ENCODE measurements at regions not wholly inside any gene's neighbourhood (a gene's known extent, or its start where the extent isn't known, plus 50 kb on each side); places are given as distances from the start of the nearest gene placed in this dataset.
"Not testable (repeated sequence)": the region's sequence is repeated elsewhere in the genome, so short reads cannot be mapped to it uniquely, and the experiment has no call there.

DNA sequence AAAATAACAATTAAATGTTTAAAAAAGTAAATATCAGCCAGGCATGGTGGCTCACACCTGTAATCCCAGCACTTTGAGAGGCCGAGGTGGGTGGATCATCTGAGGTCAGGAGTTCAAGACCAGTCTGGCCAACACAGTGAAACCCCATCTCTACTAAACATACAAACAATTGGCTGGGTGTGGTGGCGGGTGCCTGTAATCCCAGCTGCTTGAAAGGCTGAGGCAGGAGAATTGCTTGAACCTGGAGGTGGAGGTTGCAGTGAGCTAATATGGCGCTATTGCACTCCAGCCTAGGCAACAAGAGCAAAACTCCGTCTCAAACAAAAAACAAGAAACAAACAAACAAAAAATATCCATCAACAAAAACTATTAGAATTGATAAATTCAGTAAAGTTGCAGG is 77.5 kb downstream of the SNX5 start:
- DNase-seq, result not testable (repeated sequence)

GRCh38 chr20:17890330-17890729 is 78.3 kb downstream of the SNX5 start:
- no peak for DNase-seq

GRCh38 chr20:17889226-17889625 is 79.4 kb downstream of the SNX5 start:
- DNase-seq, result no peak

- no peak for DNase-seq
Measured at GRCh38 chr20:17888044-17888443, 80.5 kb downstream of the SNX5 start.

DNA sequence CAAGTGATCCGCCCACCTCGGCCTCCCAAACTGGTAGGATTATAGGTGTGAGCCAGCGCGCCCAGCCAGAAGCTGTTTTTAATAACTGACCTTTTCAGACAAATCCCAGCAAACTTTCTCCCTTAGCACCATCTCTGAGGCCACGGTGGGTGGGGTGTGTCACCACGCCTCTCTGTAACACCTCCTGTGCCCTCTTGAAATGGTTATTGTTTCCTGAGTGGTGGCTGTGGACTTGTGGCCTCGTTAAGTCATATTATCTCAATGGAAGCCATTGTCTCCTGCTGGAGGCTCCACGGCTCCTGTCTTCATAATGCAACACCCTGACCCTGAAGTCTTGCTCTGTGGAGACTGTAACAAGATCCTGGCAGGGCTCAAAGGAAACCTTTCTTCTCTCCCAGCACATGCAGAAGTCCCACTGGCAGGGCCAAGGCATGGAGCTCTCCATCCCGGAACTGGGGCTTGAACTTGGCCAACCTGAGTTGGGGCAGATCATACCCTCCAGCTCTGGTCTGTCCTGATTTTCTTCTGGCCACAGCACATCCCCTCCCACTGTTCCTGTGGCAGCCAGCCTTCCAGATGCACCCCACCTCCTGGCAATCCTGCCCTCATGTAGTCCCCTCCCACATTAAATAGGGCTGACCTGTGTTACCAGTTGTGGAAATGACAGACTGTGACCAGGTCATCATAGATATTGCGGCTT is 81.1 kb downstream of the SNX5 start:
- DNase-seq, result no peak

GRCh38 chr20:17885544-17885943 is 83.0 kb downstream of the SNX5 start:
- no peak for DNase-seq

DNA sequence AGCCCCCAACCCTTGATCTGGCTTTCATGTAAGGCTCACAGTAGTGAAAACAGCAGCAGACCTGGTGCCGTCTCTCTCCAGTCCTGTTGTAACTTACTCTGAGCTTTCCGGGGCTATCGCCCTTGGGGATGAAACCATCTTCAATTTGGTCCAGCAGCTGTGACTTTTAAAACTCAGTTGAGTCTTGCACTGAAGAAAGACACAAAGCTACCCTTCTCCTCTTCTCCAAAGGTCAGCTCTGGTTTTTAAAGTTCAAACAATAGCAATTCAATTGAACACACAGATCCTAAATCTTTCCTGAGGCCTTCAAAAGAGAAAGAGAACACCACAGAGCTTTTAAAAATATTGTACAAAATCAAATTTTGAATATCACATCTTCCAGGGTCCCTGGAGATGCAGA is 83.5 kb downstream of the SNX5 start:
- DNase-seq, result no peak

GRCh38 chr20:17884307-17885003 is 84.1 kb downstream of the SNX5 start:
- DNase-seq, result no peak

DNA sequence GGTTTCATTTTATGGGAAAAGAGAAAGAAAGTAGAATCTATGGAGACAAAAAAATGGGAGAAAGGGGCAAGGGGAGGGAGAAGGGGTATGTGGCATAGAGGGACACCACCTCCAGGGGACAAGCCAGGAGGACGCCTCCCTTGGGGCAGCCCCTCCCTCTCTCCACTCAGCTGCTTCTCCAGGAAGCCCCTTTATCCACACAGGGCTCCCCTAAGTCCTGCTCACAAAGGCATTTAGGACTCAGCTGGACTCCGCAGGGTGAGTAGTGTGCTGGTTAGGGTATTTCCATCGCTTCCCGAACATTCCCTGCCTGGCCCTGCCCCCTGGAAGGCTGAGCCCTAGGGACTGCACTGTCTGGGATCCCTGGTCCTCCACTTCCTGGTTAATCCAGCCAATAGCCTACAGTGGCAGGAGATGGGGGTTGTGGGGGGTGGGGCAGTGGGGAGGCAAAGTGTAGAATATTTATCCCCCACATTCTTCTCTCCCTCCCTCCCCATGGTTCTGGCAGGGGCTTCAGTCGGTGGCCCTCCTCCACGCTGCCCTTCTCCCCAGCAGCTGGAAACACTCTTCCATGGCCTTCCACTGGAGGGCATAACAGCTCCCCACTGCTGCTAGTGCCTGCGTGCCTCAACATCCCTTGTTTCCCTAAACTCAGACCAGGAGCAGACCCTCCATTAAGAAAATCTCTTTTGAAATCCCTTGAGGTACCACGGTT is 84.8 kb downstream of the SNX5 start:
- no peak for DNase-seq

- DNase-seq, result no peak
Measured at GRCh38 chr20:17882834-17883591, 85.6 kb downstream of the SNX5 start.

GRCh38 chr20:17882065-17882833 is 86.3 kb downstream of the SNX5 start:
- no peak for DNase-seq

GRCh38 chr20:17881741-17882064 is 86.9 kb downstream of the SNX5 start:
- no peak for DNase-seq

DNA sequence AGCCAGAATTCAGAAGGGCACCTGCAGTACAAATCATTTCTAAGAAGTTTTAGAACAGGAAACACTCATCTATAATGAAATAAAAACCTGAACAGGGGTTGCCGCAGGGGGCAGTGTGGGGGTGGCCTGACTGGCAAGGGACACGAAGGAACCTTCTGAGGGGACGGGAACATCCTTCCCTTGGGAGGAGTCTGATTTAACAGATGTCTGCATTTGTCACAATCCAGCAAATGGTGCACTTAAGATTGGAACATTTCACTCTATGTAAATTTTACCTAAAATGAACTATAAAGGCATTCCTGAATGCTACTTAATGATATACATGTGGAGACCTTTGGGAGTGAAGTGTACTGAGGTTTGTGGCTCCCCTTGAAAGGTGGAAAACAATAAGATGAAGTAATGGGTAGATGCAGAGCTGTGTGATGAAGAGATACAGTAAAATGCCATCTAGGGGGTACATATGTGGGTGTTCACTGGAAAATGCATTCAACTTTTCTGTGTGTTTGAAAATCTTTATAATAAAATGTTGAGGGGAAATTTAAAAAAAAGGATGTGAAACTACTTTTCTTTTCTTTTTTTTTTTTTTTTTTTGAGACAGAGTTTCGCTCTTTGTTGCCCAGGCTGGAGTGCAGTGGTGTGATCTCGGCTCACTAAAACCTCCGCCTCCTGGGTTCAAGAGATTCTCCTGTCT is 89.5 kb downstream of the SNX5 start:
- DNase-seq, result no peak

DNA sequence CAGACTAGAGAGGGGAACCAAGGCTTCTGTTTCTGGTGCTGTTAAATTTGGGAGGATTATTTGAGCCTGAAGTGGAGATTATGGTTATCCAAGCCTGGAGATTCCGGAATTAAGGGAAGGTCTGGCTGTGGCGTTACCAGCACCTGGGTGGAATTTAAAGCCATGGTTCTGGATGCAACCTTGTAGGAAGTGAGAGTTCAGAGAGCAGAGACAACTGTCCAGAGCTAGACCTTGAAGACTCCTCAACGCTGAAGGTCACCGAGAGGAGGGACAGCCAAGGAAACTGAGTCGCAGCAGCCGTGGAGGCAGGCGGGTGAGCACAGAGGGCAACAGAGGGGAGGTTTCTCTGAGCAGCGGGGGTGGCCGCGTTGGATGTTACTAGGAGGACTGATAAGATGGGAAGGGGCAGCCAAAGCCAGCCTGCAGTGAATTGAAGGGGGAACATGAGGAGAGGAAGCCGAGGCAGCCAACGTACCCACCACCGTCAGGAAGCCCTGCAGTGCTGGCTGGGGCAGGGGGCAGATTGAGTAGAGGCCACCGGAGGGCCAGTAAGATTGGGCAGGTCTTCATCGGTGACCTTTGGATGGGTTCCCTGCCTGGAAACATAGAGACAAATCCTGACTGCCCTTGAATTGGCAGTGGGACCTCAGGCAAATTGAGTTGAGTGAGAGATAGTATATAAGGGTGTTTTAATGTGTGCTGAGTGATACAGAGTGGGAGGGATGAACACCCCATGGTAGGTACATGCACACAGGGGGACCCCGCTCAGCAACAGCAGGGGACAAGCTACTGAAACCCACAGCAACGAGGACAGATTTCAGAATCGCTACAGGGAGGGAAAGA is 90.3 kb downstream of the SNX5 start:
- no peak for DNase-seq

- DNase-seq, result no peak
Measured at GRCh38 chr20:17875981-17876385, 92.6 kb downstream of the SNX5 start.

DNA sequence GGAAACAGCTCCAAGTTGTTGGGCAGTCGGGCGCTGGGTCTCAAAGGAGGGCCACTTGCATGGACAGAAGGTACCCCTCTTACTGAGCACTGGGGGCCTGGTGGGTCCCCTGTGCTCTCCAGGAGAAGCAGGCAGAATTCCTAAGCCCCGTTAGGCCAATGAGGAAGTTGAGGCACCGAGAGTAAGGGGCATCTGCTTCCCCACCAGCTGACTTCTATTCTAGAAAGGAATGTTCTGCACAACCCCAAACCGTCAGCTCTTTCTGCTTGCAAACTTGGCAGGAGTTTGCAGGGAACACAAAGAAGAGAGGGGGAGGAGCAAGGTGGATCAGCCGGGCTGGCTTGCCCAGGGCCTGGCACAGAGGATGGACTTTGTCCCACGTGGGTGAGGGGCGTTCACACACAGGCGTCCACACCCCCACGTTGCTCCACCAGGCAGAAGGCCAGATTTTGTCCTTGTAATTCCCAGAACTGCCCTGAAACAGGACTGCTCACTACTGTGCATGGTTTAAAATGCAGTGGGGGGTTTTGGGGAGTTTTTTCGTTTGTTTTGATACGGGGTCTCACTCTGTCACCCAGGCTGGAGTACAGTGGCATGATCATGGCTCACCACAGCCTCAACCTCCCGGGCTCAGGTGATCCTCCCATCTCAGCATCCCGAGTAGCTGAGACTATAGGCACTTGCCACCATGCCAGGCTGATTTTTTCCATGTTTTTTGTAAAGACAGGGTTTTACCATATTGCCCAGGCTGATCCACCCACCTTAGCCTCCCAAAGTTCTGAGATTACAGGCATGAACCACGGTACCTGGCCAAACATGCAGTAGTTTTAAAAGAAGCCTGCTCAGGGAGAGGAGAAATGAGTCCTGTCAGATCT is 93.3 kb downstream of the SNX5 start:
- no peak for DNase-seq

GRCh38 chr20:17874271-17875105 is 94.1 kb downstream of the SNX5 start:
- no peak for DNase-seq

- DNase-seq, result peak; percentile 58
Measured at GRCh38 chr20:17873410-17874270, 95.0 kb downstream of the SNX5 start.

All from NCI-H2171 (cell line).